RWPE1 (cell line): ENCODE measurements at regions not wholly inside any gene's neighbourhood (a gene's known extent, or its start where the extent isn't known, plus 50 kb on each side); places are given as distances from the start of the nearest gene placed in this dataset.

ENCODE experiments used
- CTCF ChIA-PET: fragments of 350-600 bp; sonication (Branson Sonifier 250); formaldehyde crosslinking; extraction: SDS; loops from one replicate; lab custom pipeline; 2021; lab: Yijun Ruan, JAX
- POLR2A ChIA-PET: fragments of 400-600 bp; formaldehyde crosslinking; extraction: SDS; loops from one replicate; lab custom pipeline; 2020; ENCODE audit warnings: antibody characterized with exemption; ENCODE audit not compliant: low non-redundant PET; lab: Yijun Ruan, JAX
- DNase-seq: peaks from one replicate; pipeline ENCODE4 v3.0.0; 2012; ENCODE audit warnings: low spot score
- H3K27ac ChIP-seq: fragments of 450-650 bp; 2 replicates; pipeline ENCODE4 v1.5.1; 2017
- CTCF ChIP-seq: fragments of 450-650 bp; conservative IDR thresholded peaks from 2 replicates; pipeline ENCODE4 v1.5.1; 2017; ENCODE audit warnings: low read depth, mild to moderate bottlenecking

- no peak for TF ChIP-seq CTCF
- ChIA-PET POLR2A (no interaction called here), CTCF (interaction anchor here (0.5 to 0.7 kb wide), 4 partner anchors 8 to 1101 kb away, joined by 3 read pairs; no protein-coding TSS in a partner anchor)
- DNase-seq, result no peak
- H3K27ac ChIP-seq, result no peak overlapping the region
Measured at GRCh38 chr21:19810779-19811178, 1187.4 kb upstream of the NCAM2 start.

GRCh38 chr21:19830446-19830845 lies 1167.8 kb upstream of the NCAM2 start:
- ChIA-PET CTCF (interaction anchor here (0.7 kb wide), 1 partner anchor 1007 kb away, joined by 3 read pairs; no protein-coding TSS in a partner anchor), POLR2A (no interaction called here)
- H3K27ac ChIP-seq, result no peak overlapping the region
- no peak for DNase-seq
- TF ChIP-seq CTCF, result no peak

- no peak for DNase-seq
- ChIA-PET CTCF (no interaction called here), POLR2A (no interaction called here)
- no peak overlapping the region for H3K27ac ChIP-seq
- no peak for TF ChIP-seq CTCF
Measured at GRCh38 chr21:19832551-19832950, 1165.7 kb upstream of the NCAM2 start.

GRCh38 chr21:19833082-19833481 lies 1165.1 kb upstream of the NCAM2 start:
- H3K27ac ChIP-seq, result no peak overlapping the region
- POLR2A ChIA-PET, result no interaction called here
- CTCF ChIA-PET, result no interaction called here
- no peak for DNase-seq
- TF ChIP-seq CTCF, result no peak

- no peak for DNase-seq
- no peak for TF ChIP-seq CTCF
- POLR2A ChIA-PET, result no interaction called here
- CTCF ChIA-PET, result no interaction called here
- no peak overlapping the region for H3K27ac ChIP-seq
Measured at GRCh38 chr21:19842601-19843000, 1155.6 kb upstream of the NCAM2 start.

- H3K27ac ChIP-seq, result no peak overlapping the region
- ChIA-PET CTCF (interaction anchor here (0.7 kb wide), 1 partner anchor 596 kb away, joined by 5 read pairs; no protein-coding TSS in a partner anchor), POLR2A (no interaction called here)
- TF ChIP-seq CTCF, result no peak
- DNase-seq, result no peak
Measured at GRCh38 chr21:19844334-19844733, 1153.9 kb upstream of the NCAM2 start.
